C4-2B (cell line): ENCODE measurements at regions not wholly inside any gene's neighbourhood (a gene's known extent, or its start where the extent isn't known, plus 50 kb on each side); places are given as distances from the start of the nearest gene placed in this dataset.

Experiments used
- ZFX ChIP-seq: fragments of 450-650 bp; IDR thresholded peaks from 2 replicates; pipeline ENCODE4 v1.6.1; 2017
- TF ChIP-seq, protein P1 (sequence below): fragments of 450-650 bp; conservative IDR thresholded peaks from 2 replicates; pipeline ENCODE4 v1.5.1; 2017; ENCODE audit warnings: mild to moderate bottlenecking

DNA sequence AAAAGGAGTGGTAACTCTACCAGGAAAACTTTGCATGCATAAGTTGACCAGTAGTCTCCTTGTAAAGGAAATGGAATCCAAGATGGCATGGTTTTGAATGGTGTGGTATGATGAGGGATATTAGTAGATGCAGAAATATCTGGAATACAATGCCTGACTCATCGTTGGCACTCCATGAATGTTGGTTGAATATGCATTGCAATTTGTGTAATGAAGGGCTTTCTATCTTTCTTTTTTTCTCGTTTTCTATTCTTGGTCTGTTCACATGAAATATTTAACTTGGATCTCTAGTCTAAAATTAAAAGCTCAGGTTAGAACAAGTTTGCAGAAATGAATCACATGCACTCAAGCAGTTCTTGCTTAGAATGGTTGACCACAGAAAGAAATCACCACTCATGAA is 195.3 kb upstream of the ADRA1D start:
- TF ChIP-seq, protein P1, sequence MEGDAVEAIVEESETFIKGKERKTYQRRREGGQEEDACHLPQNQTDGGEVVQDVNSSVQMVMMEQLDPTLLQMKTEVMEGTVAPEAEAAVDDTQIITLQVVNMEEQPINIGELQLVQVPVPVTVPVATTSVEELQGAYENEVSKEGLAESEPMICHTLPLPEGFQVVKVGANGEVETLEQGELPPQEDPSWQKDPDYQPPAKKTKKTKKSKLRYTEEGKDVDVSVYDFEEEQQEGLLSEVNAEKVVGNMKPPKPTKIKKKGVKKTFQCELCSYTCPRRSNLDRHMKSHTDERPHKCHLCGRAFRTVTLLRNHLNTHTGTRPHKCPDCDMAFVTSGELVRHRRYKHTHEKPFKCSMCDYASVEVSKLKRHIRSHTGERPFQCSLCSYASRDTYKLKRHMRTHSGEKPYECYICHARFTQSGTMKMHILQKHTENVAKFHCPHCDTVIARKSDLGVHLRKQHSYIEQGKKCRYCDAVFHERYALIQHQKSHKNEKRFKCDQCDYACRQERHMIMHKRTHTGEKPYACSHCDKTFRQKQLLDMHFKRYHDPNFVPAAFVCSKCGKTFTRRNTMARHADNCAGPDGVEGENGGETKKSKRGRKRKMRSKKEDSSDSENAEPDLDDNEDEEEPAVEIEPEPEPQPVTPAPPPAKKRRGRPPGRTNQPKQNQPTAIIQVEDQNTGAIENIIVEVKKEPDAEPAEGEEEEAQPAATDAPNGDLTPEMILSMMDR, result no peak
- no peak for TF ChIP-seq ZFX
